ENCODE measurements at regions not wholly inside any gene's neighbourhood (a gene's known extent, or its start where the extent isn't known, plus 50 kb on each side); places are given as distances from the start of the nearest gene placed in this dataset.

DNA sequence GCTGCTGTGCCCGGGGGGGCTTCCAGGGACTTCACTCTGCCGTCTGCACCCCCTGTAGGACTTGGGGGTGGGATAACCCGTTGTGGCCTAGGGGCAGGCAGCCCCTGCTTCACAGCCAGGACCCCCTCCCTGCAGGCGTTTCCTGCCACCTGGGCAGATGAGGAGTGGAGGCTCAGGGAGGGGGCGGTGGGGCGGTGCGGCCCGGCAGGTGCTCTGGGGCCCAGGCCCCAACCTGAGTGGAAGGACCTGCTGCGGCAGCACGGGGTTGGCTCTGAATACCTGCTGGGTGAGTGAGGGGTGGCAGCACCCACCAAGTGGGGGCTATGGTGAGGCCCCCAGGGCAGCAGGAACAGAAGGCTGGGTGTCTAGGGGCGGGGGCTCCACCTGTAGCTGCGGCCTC lies 78.6 kb upstream of the TTC34 start:
- no peak overlapping the region for H3K9ac ChIP-seq (ENCODE audit: low read length)
- no peak overlapping the region for H2AFZ ChIP-seq (ENCODE audit: low read depth, low read length, severe bottlenecking)
- H3K27me3 ChIP-seq (ENCODE audit: low read length), result no peaks in the 10 kb centered on the region
- no peaks in the 10 kb centered on the region for H4K20me1 ChIP-seq (ENCODE audit: low read depth, low read length)
- H3K79me2 ChIP-seq (ENCODE audit: insufficient read depth, low read length), result no peaks in the 10 kb centered on the region
- no peaks in the 10 kb centered on the region for H3K9me2 ChIP-seq (replicated peaks; ENCODE audit: insufficient read depth, low read length)
- H3K9me3 ChIP-seq (ENCODE audit: insufficient read depth, low read length), result no peaks in the 10 kb centered on the region
- H3F3A ChIP-seq (ENCODE audit: insufficient read depth), result no peaks in the 10 kb centered on the region
- no peaks in the 10 kb centered on the region for H3K36me3 ChIP-seq (ENCODE audit: low read length)
- TF ChIP-seq EZH2phosphoT487 (conservative IDR thresholded peaks at IDR 0.05; ENCODE audit: low read length), result no peak
- TF ChIP-seq, protein P1, sequence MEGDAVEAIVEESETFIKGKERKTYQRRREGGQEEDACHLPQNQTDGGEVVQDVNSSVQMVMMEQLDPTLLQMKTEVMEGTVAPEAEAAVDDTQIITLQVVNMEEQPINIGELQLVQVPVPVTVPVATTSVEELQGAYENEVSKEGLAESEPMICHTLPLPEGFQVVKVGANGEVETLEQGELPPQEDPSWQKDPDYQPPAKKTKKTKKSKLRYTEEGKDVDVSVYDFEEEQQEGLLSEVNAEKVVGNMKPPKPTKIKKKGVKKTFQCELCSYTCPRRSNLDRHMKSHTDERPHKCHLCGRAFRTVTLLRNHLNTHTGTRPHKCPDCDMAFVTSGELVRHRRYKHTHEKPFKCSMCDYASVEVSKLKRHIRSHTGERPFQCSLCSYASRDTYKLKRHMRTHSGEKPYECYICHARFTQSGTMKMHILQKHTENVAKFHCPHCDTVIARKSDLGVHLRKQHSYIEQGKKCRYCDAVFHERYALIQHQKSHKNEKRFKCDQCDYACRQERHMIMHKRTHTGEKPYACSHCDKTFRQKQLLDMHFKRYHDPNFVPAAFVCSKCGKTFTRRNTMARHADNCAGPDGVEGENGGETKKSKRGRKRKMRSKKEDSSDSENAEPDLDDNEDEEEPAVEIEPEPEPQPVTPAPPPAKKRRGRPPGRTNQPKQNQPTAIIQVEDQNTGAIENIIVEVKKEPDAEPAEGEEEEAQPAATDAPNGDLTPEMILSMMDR (IDR thresholded peaks at IDR 0.05; ENCODE audit: insufficient read depth, low read length, poor library complexity, severe bottlenecking), result no peak
- H3K4me2 ChIP-seq (ENCODE audit: low read depth, low read length, poor library complexity, severe bottlenecking), result no peak overlapping the region
- H3K27ac ChIP-seq (ENCODE audit: low read depth, low read length), result no peak overlapping the region
- H3K4me3 ChIP-seq (ENCODE audit: insufficient read depth, low read length, poor library complexity, severe bottlenecking), result no peak overlapping the region

DNA sequence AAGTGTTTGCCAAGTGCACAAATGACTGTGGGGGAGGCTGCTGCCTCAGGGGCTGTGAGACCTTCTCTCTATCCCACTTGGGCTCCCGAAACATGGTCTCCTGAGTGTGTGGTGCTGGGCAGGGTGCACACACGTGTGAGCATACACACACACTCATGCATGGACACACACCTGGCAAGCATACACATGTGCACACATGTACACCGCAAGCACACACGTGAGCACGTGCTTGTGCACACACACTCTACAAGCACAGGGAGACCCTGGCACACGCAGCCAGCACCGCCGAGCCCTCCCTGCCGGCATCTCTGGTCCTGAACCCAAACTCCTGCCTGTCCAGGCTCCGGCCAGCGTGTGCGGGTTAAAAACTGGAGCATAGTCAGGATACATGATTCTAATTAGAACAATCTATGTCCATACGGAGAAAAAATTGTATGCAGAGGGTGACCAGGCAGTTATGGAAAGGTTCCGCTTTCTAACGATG lies 79.4 kb upstream of the TTC34 start:
- Histone ChIP-seq H3K27ac (ENCODE audit: low read depth, low read length) (no peak overlapping the region), H2AFZ (ENCODE audit: low read depth, low read length, severe bottlenecking) (no peak overlapping the region), H3K9ac (ENCODE audit: low read length) (no peak overlapping the region), H3K27me3 (ENCODE audit: low read length) (no peaks in the 10 kb centered on the region), H4K20me1 (ENCODE audit: low read depth, low read length) (no peaks in the 10 kb centered on the region), H3K36me3 (ENCODE audit: low read length) (no peaks in the 10 kb centered on the region), H3K79me2 (ENCODE audit: insufficient read depth, low read length) (no peaks in the 10 kb centered on the region), H3K4me3 (ENCODE audit: insufficient read depth, low read length, poor library complexity, severe bottlenecking) (no peak overlapping the region), H3K4me2 (ENCODE audit: low read depth, low read length, poor library complexity, severe bottlenecking) (no peak overlapping the region), H3K9me2 (replicated peaks; ENCODE audit: insufficient read depth, low read length) (no peaks in the 10 kb centered on the region), H3K9me3 (ENCODE audit: insufficient read depth, low read length) (no peaks in the 10 kb centered on the region), H3F3A (ENCODE audit: insufficient read depth) (no peaks in the 10 kb centered on the region)
- TF ChIP-seq, protein P1 (IDR thresholded peaks at IDR 0.05; ENCODE audit: insufficient read depth, low read length, poor library complexity, severe bottlenecking), result no peak
- TF ChIP-seq EZH2phosphoT487 (conservative IDR thresholded peaks at IDR 0.05; ENCODE audit: low read length), result no peak

DNA sequence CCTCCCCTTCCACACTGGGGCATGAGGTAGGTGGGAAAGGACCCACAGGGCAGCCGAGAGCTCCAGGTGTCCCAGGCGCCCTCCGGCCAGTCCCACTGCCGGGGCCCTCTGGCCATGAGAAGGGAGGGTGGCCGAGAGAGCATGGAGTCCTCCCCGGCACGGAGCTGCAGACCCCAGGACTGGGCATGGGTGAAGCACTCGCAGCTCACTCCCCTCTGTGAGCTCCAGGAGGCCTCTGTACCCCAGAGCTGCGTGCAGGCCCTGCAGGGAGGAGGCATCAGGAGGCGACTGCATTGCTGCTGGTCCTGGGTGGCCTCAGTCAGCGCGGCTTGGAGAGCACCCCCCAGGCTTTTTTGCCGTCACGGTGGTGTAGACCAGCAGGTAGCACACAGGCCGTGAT lies 80.1 kb upstream of the TTC34 start:
- Histone ChIP-seq H3K79me2 (ENCODE audit: insufficient read depth, low read length) (no peaks in the 10 kb centered on the region), H3K27ac (ENCODE audit: low read depth, low read length) (no peak overlapping the region), H3K27me3 (ENCODE audit: low read length) (no peaks in the 10 kb centered on the region), H2AFZ (ENCODE audit: low read depth, low read length, severe bottlenecking) (no peak overlapping the region), H3K9me2 (replicated peaks; ENCODE audit: insufficient read depth, low read length) (no peaks in the 10 kb centered on the region), H3K4me3 (ENCODE audit: insufficient read depth, low read length, poor library complexity, severe bottlenecking) (no peak overlapping the region), H3F3A (ENCODE audit: insufficient read depth) (no peaks in the 10 kb centered on the region), H3K9ac (ENCODE audit: low read length) (no peak overlapping the region), H3K9me3 (ENCODE audit: insufficient read depth, low read length) (no peaks in the 10 kb centered on the region), H3K4me2 (ENCODE audit: low read depth, low read length, poor library complexity, severe bottlenecking) (no peak overlapping the region), H4K20me1 (ENCODE audit: low read depth, low read length) (no peaks in the 10 kb centered on the region), H3K36me3 (ENCODE audit: low read length) (no peaks in the 10 kb centered on the region)
- TF ChIP-seq EZH2phosphoT487 (conservative IDR thresholded peaks at IDR 0.05; ENCODE audit: low read length), result no peak
- TF ChIP-seq, protein P1 (IDR thresholded peaks at IDR 0.05; ENCODE audit: insufficient read depth, low read length, poor library complexity, severe bottlenecking), result no peak

Data from SU-DHL-6 (cell line).